Gastroesophageal sphincter (tissue), 4 donors: ENCODE measurements at regions not wholly inside any gene's neighbourhood (a gene's known extent, or its start where the extent isn't known, plus 50 kb on each side); places are given as distances from the start of the nearest gene placed in this dataset.

Source experiments
- ATAC-seq: fragments of 150-250 bp; one replicate; pipeline ENCODE4 v1.9.1; 2016; ENCODE audit warnings: mild to moderate bottlenecking, moderate library complexity
- H3K27ac ChIP-seq, 4 donors: fragments of 200-600 bp; sonication (generic) in 3 of 4; 1 replicate in 3 of 4; 2 replicates in 1 of 4; pipeline ENCODE4 v1.5.1; 2016 to 2019
- H3K27me3 ChIP-seq: fragments of 200-600 bp; sonication (generic); one replicate; pipeline ENCODE4 v1.5.1; 2019
- H3K36me3 ChIP-seq, 2 donors: fragments of 200-600 bp; sonication (generic); one replicate each; pipeline ENCODE4 v1.5.1; 2019; ENCODE audit warnings: control low read depth in 1 of 2
- H3K4me1 ChIP-seq, 3 donors: fragments of 200-600 bp; sonication (generic); 1 replicate in 2 of 3; 2 replicates in 1 of 3; pipeline ENCODE4 v1.5.1; 2016 to 2019; ENCODE audit warnings: control low read depth in 2 of 3
- H3K4me3 ChIP-seq, 2 donors: fragments of 200-600 bp; sonication (generic); one replicate each; pipeline ENCODE4 v1.5.1; 2019; ENCODE audit warnings: mild to moderate bottlenecking in 1 of 2, moderate library complexity in 1 of 2
- H3K9me3 ChIP-seq, 3 donors: fragments of 200-600 bp; sonication (generic); one replicate each; pipeline ENCODE4 v1.5.1; 2017 to 2019; ENCODE audit warnings: control low read depth in 2 of 3
- CTCF ChIP-seq, 4 experiments: fragments of 200-600 bp in 2 of 4; fragments of 450-650 bp in 2 of 4; sonication (generic) in 1 of 4; IDR thresholded peaks; one replicate each; pipeline ENCODE4 v1.5.1; 2017 to 2019; ENCODE audit warnings: antibody characterized with exemption in 4 of 4, mild to moderate bottlenecking in 2 of 4, moderate library complexity in 2 of 4
- EP300 ChIP-seq: sonication (generic); formaldehyde crosslinking; IDR thresholded peaks from one replicate; pipeline ENCODE4 v1.6.1; 2017; ENCODE audit warnings: antibody characterized with exemption, mild to moderate bottlenecking
- POLR2A ChIP-seq, 2 donors: fragments of 450-650 bp; IDR thresholded peaks; one replicate each; pipeline ENCODE4 v1.6.1; 2017; ENCODE audit warnings: antibody characterized with exemption in 2 of 2, mild to moderate bottlenecking in 2 of 2, moderate library complexity in 1 of 2
- POLR2AphosphoS5 ChIP-seq: sonication (generic); formaldehyde crosslinking; IDR thresholded peaks from one replicate; pipeline ENCODE4 v1.6.1; 2017; ENCODE audit warnings: antibody characterized with exemption
- WGBS, 2 donors: methylation state at CpG; one replicate each; pipeline ENCODE4 v1.1.5; 2018; ENCODE audit warnings: low coverage in 1 of 2; 5-methylcytosine and 5-hydroxymethylcytosine counted together

- H3K36me3 ChIP-seq = no peaks in the 10 kb centered on the region
- H3K4me3 ChIP-seq = no peak overlapping the region
- 31 to 37% methylated on average over 6 to 11 of the region's 13 CpGs for WGBS, 2 donors
- H3K27me3 ChIP-seq = peaks cover 26% of the 10 kb centered on the region
- H3K27ac ChIP-seq = no peak overlapping the region
- ATAC-seq = no peak
- peaks cover 0 to 16% (median 0%) of the 10 kb centered on the region in 3 donors for H3K9me3 ChIP-seq
- no peaks in the 10 kb centered on the region for H3K4me1 ChIP-seq
- TF ChIP-seq POLR2AphosphoS5 (no peak), CTCF (IDR thresholded peaks at IDR 0.05) (no peak), EP300 (no peak), POLR2A (IDR thresholded peaks at IDR 0.05) (no peak)
Measured at GRCh38 chr14:104254735-104255400, 116.5 kb downstream of the KIF26A start.

GRCh38 chr14:104256025-104256424, 117.6 kb downstream of the KIF26A start:
- no peak overlapping the region for H3K27ac ChIP-seq
- WGBS, 2 donors = 97 to 100% methylated on average over 2 of the region's 2 CpGs
- peaks cover 27% of the 10 kb centered on the region for H3K27me3 ChIP-seq
- no peak for ATAC-seq
- no peak for TF ChIP-seq POLR2AphosphoS5
- TF ChIP-seq POLR2A (IDR thresholded peaks at IDR 0.05) = no peak
- TF ChIP-seq EP300 = no peak
- TF ChIP-seq CTCF (IDR thresholded peaks at IDR 0.05) = no peak
- no peaks in the 10 kb centered on the region for H3K36me3 ChIP-seq
- H3K9me3 ChIP-seq = peaks cover 0 to 21% (median 0%) of the 10 kb centered on the region in 3 donors
- H3K4me3 ChIP-seq = no peak overlapping the region
- no peaks in the 10 kb centered on the region for H3K4me1 ChIP-seq

- 64% methylated on average over 5 of the region's 16 CpGs; no CpG with 5 or more reads in 1 of the 2 donors for WGBS, 2 donors
- Histone ChIP-seq H3K4me3 (no peak overlapping the region), H3K27ac (no peak overlapping the region), H3K36me3 (no peaks in the 10 kb centered on the region), H3K9me3 (peaks cover 0 to 27% (median 0%) of the 10 kb centered on the region in 3 donors), H3K4me1 (no peaks in the 10 kb centered on the region), H3K27me3 (peaks cover 5% of the 10 kb centered on the region)
- TF ChIP-seq POLR2AphosphoS5 = no peak
- TF ChIP-seq POLR2A (IDR thresholded peaks at IDR 0.05) = no peak
- TF ChIP-seq EP300 = no peak
- no peak for TF ChIP-seq CTCF (IDR thresholded peaks at IDR 0.05)
- ATAC-seq = no peak
Measured at GRCh38 chr14:104262515-104263514, 124.4 kb downstream of the KIF26A start.

GRCh38 chr14:104263675-104264358, 125.4 kb downstream of the KIF26A start:
- ATAC-seq = no peak
- no peaks in the 10 kb centered on the region for H3K36me3 ChIP-seq
- no peaks in the 10 kb centered on the region for H3K4me1 ChIP-seq
- TF ChIP-seq EP300 (no peak), POLR2A (IDR thresholded peaks at IDR 0.05) (no peak), CTCF (IDR thresholded peaks at IDR 0.05) (no peak), POLR2AphosphoS5 (no peak)
- no peak overlapping the region for H3K27ac ChIP-seq
- no peak overlapping the region for H3K4me3 ChIP-seq
- H3K27me3 ChIP-seq = peaks cover 5% of the 10 kb centered on the region
- 73 to 94% methylated on average over 3 to 9 of the region's 17 CpGs for WGBS, 2 donors
- peaks cover 0 to 22% (median 0%) of the 10 kb centered on the region in 3 donors for H3K9me3 ChIP-seq
